ENCODE measurements at regions not wholly inside any gene's neighbourhood (a gene's known extent, or its start where the extent isn't known, plus 50 kb on each side); places are given as distances from the start of the nearest gene placed in this dataset.
"Not testable (repeated sequence)": the region's sequence is repeated elsewhere in the genome, so short reads cannot be mapped to it uniquely, and the experiment has no call there.

- no peak overlapping the region for H3K4me3 ChIP-seq (ENCODE audit: control insufficient read depth, low read depth, low read length)
- DNase-seq (ENCODE audit: low read depth), result no peak
- TF ChIP-seq, protein P1, sequence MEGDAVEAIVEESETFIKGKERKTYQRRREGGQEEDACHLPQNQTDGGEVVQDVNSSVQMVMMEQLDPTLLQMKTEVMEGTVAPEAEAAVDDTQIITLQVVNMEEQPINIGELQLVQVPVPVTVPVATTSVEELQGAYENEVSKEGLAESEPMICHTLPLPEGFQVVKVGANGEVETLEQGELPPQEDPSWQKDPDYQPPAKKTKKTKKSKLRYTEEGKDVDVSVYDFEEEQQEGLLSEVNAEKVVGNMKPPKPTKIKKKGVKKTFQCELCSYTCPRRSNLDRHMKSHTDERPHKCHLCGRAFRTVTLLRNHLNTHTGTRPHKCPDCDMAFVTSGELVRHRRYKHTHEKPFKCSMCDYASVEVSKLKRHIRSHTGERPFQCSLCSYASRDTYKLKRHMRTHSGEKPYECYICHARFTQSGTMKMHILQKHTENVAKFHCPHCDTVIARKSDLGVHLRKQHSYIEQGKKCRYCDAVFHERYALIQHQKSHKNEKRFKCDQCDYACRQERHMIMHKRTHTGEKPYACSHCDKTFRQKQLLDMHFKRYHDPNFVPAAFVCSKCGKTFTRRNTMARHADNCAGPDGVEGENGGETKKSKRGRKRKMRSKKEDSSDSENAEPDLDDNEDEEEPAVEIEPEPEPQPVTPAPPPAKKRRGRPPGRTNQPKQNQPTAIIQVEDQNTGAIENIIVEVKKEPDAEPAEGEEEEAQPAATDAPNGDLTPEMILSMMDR (conservative IDR thresholded peaks at IDR 0.05; ENCODE audit: control insufficient read depth, insufficient read depth, low read depth, low read length), result no peak
These were observed 50.5 kb upstream of the OTOS start for GRCh38 chr2:240191001-240191400.

- TF ChIP-seq, protein P1 (conservative IDR thresholded peaks at IDR 0.05; ENCODE audit: control insufficient read depth, insufficient read depth, low read depth, low read length), result no peak
- no peak overlapping the region for H3K4me3 ChIP-seq (ENCODE audit: control insufficient read depth, low read depth, low read length)
- no peak for DNase-seq (ENCODE audit: low read depth)
These were observed 52.2 kb upstream of the OTOS start for GRCh38 chr2:240192661-240193060.

DNA sequence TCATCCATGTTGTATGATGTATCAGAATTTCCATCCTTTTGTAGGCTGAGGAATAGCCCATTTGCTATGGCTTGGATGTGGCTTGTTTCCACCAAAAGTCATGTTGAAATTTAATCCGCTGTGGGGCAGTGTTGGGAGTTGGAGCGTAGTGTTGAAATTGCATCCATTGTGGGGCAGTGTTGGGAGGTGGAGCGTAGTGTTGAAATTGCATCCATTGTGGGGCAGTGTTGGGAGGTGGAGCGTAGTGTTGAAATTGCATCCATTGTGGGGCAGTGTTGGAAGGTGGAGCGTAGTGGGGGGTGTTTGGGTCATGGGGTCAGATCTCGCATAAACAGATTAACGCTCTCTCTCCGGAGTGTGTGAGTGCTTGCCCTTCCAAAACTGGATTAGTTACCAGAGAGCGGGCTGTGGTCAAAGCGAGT, 53.9 kb upstream of the OTOS start:
- DNase-seq (ENCODE audit: low read depth), result peak; percentile 14
- H3K4me3 ChIP-seq (ENCODE audit: control insufficient read depth, low read depth, low read length), result not testable (repeated sequence)

GRCh38 chr2:240195316-240195861, 54.9 kb upstream of the OTOS start:
- no peak overlapping the region for H3K4me3 ChIP-seq (ENCODE audit: control insufficient read depth, low read depth, low read length)
- no peak for DNase-seq (ENCODE audit: low read depth)
- TF ChIP-seq, protein P1 (conservative IDR thresholded peaks at IDR 0.05; ENCODE audit: control insufficient read depth, insufficient read depth, low read depth, low read length), result no peak

DNA sequence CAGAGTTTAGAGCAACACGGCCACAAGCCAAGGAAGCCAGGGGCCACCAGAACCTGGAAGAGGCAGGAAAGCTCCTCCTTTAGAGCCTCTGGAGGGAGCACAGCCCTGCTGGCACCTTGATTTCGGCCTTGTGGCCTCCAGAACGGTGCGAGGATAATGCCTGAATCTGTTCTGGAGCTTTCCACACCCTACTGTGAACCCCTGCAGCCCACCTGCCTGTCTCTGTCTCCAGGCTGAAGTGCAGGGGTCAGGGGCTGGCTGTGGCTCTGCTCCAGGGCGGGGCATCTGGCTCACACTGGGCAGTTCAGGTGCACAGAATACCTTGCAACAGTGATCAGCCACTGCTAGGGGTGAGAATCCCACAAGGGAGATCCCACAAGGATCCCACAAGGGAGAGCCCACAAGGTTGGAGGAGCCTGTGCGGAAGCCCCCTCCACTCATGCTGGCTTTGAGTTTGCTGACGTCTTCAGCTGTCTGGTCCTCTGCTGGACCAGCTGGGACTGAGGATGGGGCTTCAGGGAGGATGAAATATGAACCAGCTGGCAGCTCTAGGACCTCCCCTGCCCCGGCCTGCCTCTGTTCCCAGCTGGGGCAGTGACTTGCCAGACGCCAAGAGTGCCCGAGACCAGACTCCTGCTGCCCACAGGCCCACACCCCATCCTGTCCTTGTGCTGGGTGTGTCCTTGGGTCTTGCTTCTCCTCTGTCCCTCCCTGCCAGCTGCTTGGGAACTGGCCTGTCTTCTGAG, 56.4 kb upstream of the OTOS start:
- H3K4me3 ChIP-seq (ENCODE audit: control insufficient read depth, low read depth, low read length), result no peak overlapping the region
- no peak for DNase-seq (ENCODE audit: low read depth)
- TF ChIP-seq, protein P1 (conservative IDR thresholded peaks at IDR 0.05; ENCODE audit: control insufficient read depth, insufficient read depth, low read depth, low read length), result no peak

GRCh38 chr2:240197462-240198139, 57.1 kb upstream of the OTOS start:
- DNase-seq (ENCODE audit: low read depth), result no peak
- H3K4me3 ChIP-seq (ENCODE audit: control insufficient read depth, low read depth, low read length), result no peak overlapping the region
- TF ChIP-seq, protein P1 (conservative IDR thresholded peaks at IDR 0.05; ENCODE audit: control insufficient read depth, insufficient read depth, low read depth, low read length), result no peak

- TF ChIP-seq, protein P1 (conservative IDR thresholded peaks at IDR 0.05; ENCODE audit: control insufficient read depth, insufficient read depth, low read depth, low read length), result no peak
- no peak overlapping the region for H3K4me3 ChIP-seq (ENCODE audit: control insufficient read depth, low read depth, low read length)
- DNase-seq (ENCODE audit: low read depth), result no peak
These were observed 57.8 kb upstream of the OTOS start for GRCh38 chr2:240198226-240198625.

Data from fibroblast of mammary gland (primary cell).